SK-N-SH (cell line): ENCODE measurements at regions not wholly inside any gene's neighbourhood (a gene's known extent, or its start where the extent isn't known, plus 50 kb on each side); places are given as distances from the start of the nearest gene placed in this dataset.

Source experiments
- CTCF ChIA-PET: fragments of 300-600, 350-600 bp; formaldehyde crosslinking; extraction: SDS; loops from one replicate; lab custom pipeline; 2021; lab: Yijun Ruan, JAX
- POLR2A ChIA-PET: fragments of 350-600 bp; sonication (Branson Sonifier 250); formaldehyde crosslinking; extraction: SDS; loops from one replicate; lab custom pipeline; 2020; ENCODE audit warnings: antibody characterized with exemption, inconsistent platforms; lab: Yijun Ruan, JAX
- DNase-seq: peaks from one replicate; pipeline ENCODE4 v3.0.0; 2012
- H2AFZ ChIP-seq: fragments of 200-600 bp; sonication (generic); 2 replicates; pipeline ENCODE4 v1.8.1; 2016; ENCODE audit warnings: antibody characterized with exemption, mild to moderate bottlenecking, low read depth
- H3F3A ChIP-seq: fragments of 200-600 bp; sonication (generic); replicated peaks from 2 replicates; pipeline ENCODE3; 2016; ENCODE audit warnings: antibody characterized with exemption, mild to moderate bottlenecking; ENCODE audit not compliant: insufficient read depth
- H3K27ac ChIP-seq, 2 experiments: fragments of 200-500 bp in 1 of 2; fragments of 200-600 bp in 1 of 2; sonication (Bioruptor generic) in 1 of 2; sonication (generic), shearing (Covaris generic) in 1 of 2; 2 replicates each; pipeline versions ENCODE4 v1.5.1 to v1.6.1; 2014 to 2016; ENCODE audit warnings: low read depth in 2 of 2, inconsistent platforms in 1 of 2, low read length in 1 of 2, mild to moderate bottlenecking in 1 of 2, mixed read lengths in 1 of 2
- H3K27me3 ChIP-seq: fragments of 200-600 bp; sonication (generic), shearing (Covaris generic); 2 replicates; pipeline ENCODE4 v1.6.1; 2016; ENCODE audit warnings: mixed run types; ENCODE audit not compliant: insufficient read depth
- H3K36me3 ChIP-seq, 2 experiments: fragments of 200-500 bp in 1 of 2; fragments of 200-600 bp in 1 of 2; sonication (Bioruptor generic) in 1 of 2; sonication (generic) in 1 of 2; replicated peaks in 1 of 2; 2 replicates each; pipeline versions ENCODE3 to v1.5.1; 2014 to 2016; ENCODE audit warnings: low read length in 1 of 2, mild to moderate bottlenecking in 1 of 2; ENCODE audit not compliant: insufficient read depth in 2 of 2, control insufficient read depth in 1 of 2
- H3K4me1 ChIP-seq, 2 experiments: fragments of 200-500 bp in 1 of 2; fragments of 200-600 bp in 1 of 2; sonication (Bioruptor generic) in 1 of 2; sonication (generic), shearing (Covaris generic) in 1 of 2; 2 replicates each; pipeline versions ENCODE4 v1.5.1 to v1.6.1; 2014 to 2016; ENCODE audit warnings: low read depth in 1 of 2, low read length in 1 of 2, mixed run types in 1 of 2; ENCODE audit not compliant: insufficient read depth in 2 of 2, control insufficient read depth in 1 of 2
- H3K4me2 ChIP-seq: fragments of 200-600 bp; sonication (generic), shearing (Covaris generic); 2 replicates; pipeline ENCODE4 v1.6.1; 2017; ENCODE audit warnings: mixed run types
- H3K4me3 ChIP-seq, 2 experiments: fragments of 200-500 bp in 1 of 2; fragments of 200-600 bp in 1 of 2; sonication (Bioruptor generic) in 1 of 2; sonication (generic), shearing (Covaris generic) in 1 of 2; 2 replicates each; pipeline versions ENCODE4 v1.5.1 to v1.8.1; 2014 to 2016; ENCODE audit warnings: low read depth in 2 of 2, inconsistent platforms in 1 of 2, low read length in 1 of 2, mild to moderate bottlenecking in 1 of 2, mixed read lengths in 1 of 2, moderate library complexity in 1 of 2
- H3K79me2 ChIP-seq: fragments of 200-600 bp; sonication (generic); 2 replicates; pipeline ENCODE4 v1.8.1; 2017; ENCODE audit warnings: mild to moderate bottlenecking; ENCODE audit not compliant: insufficient read depth
- H3K9ac ChIP-seq: fragments of 200-600 bp; sonication (generic); 2 replicates; pipeline ENCODE4 v1.6.1; 2017; ENCODE audit warnings: mixed run types
- H3K9me2 ChIP-seq: fragments of 200-600 bp; sonication (generic); 2 replicates; pipeline ENCODE4 v1.6.1; 2017; ENCODE audit warnings: mixed run types
- H3K9me3 ChIP-seq: fragments of 200-600 bp; sonication (generic); 2 replicates; pipeline ENCODE4 v1.6.1; 2017; ENCODE audit warnings: mixed run types, mild to moderate bottlenecking, moderate library complexity
- H4K20me1 ChIP-seq: fragments of 200-600 bp; sonication (generic); 2 replicates; pipeline ENCODE4 v1.6.1; 2017; ENCODE audit warnings: mild to moderate bottlenecking, mixed run types; ENCODE audit not compliant: insufficient read depth
- ELF1 ChIP-seq: IDR thresholded peaks from 2 replicates; pipeline ENCODE4 v1.4.0; 2012
- GABPA ChIP-seq: IDR thresholded peaks from 2 replicates; pipeline ENCODE4 v1.4.0; 2012; ENCODE audit warnings: low read depth, mild to moderate bottlenecking
- MAX ChIP-seq: IDR thresholded peaks from 2 replicates; pipeline ENCODE4 v1.4.0; 2012; ENCODE audit warnings: low read depth
- MXI1 ChIP-seq: IDR thresholded peaks from 2 replicates; pipeline ENCODE4 v1.6.1; 2012; ENCODE audit warnings: mild to moderate bottlenecking, low read depth, low read length, improper control_type of control experiment
- NFIC ChIP-seq: IDR thresholded peaks from 2 replicates; pipeline ENCODE4 v1.4.0; 2012; ENCODE audit warnings: borderline replicate concordance
- POLR2AphosphoS5 ChIP-seq: IDR thresholded peaks from 2 replicates; pipeline ENCODE4 v1.6.1; 2012; ENCODE audit warnings: low read depth, low read length
- RCOR1 ChIP-seq: fragments of 150-350 bp; IDR thresholded peaks from 2 replicates; pipeline ENCODE4 v1.6.1; 2017; ENCODE audit warnings: antibody characterized with exemption, low read length
- SIN3A ChIP-seq: IDR thresholded peaks from 2 replicates; pipeline ENCODE4 v1.6.1; 2012; ENCODE audit warnings: low read depth, mild to moderate bottlenecking, low read length, moderate library complexity, borderline replicate concordance
- TAF1 ChIP-seq: IDR thresholded peaks from 2 replicates; pipeline ENCODE4 v1.6.1; 2012; ENCODE audit warnings: low read depth, mild to moderate bottlenecking, low read length, moderate library complexity, borderline replicate concordance
- TCF12 ChIP-seq: IDR thresholded peaks from 2 replicates; pipeline ENCODE4 v1.4.0; 2012
- WGBS: methylation state at CpG from one replicate; pipeline ENCODE4 v1.1.6; 2017; ENCODE audit warnings: low lambda C conversion rate; 5-methylcytosine and 5-hydroxymethylcytosine counted together
- TF ChIP-seq, protein P1 (sequence below): IDR thresholded peaks from 2 replicates; pipeline ENCODE4; 2012
- TF ChIP-seq, protein P2 (sequence below): IDR thresholded peaks from 2 replicates; pipeline ENCODE4 v1.4.0; 2012; ENCODE audit warnings: low read depth, borderline replicate concordance

- Histone ChIP-seq H3K9ac (no peak overlapping the region), H3K4me3 (no peak overlapping the region), H3K79me2 (no peaks in the 10 kb centered on the region), H3K27ac (no peak overlapping the region), H3K4me1 (no peaks in the 10 kb centered on the region), H3K9me2 (no peaks in the 10 kb centered on the region), H3K9me3 (no peaks in the 10 kb centered on the region), H2AFZ (no peak overlapping the region), H3K4me2 (no peak overlapping the region), H3F3A (no peaks in the 10 kb centered on the region), H3K36me3 (no peaks in the 10 kb centered on the region), H4K20me1 (no peaks in the 10 kb centered on the region), H3K27me3 (no peaks in the 10 kb centered on the region)
- TF ChIP-seq POLR2AphosphoS5 (no peak), ELF1 (no peak), TAF1 (no peak), RCOR1 (no peak), MAX (no peak)
- CTCF ChIA-PET, result interaction anchor here (2.0 kb wide), 1 partner anchor 488 kb away, joined by 10 read pairs; no protein-coding TSS in a partner anchor
- no peak for DNase-seq
- POLR2A ChIA-PET, result no interaction called here
Observed at GRCh38 chr20:48132834-48133233, 347.6 kb upstream of the SULF2 start.

- no peak overlapping the region for H3K4me2 ChIP-seq
- H3K9ac ChIP-seq, result no peak overlapping the region
- DNase-seq, result no peak
- POLR2A ChIA-PET, result no interaction called here
- no peaks in the 10 kb centered on the region for H3K4me1 ChIP-seq
- H3F3A ChIP-seq, result no peaks in the 10 kb centered on the region
- no peak overlapping the region for H3K27ac ChIP-seq
- CTCF ChIA-PET, result interaction anchor here (1.1 to 2.0 kb wide), 2 partner anchors 50 to 489 kb away, joined by 3 to 10 read pairs; no protein-coding TSS in a partner anchor
- no peak overlapping the region for H3K4me3 ChIP-seq
- H2AFZ ChIP-seq, result no peak overlapping the region
- no peaks in the 10 kb centered on the region for H4K20me1 ChIP-seq
- H3K36me3 ChIP-seq, result no peaks in the 10 kb centered on the region
- TF ChIP-seq SIN3A (no peak), GABPA (no peak), MXI1 (no peak), TCF12 (peak; percentile 42; the same call in 1 of the 2 replicates), NFIC (0 out of 2 replicates have a peak, but pooled peaks have one; percentile 5), POLR2AphosphoS5 (no peak)
- TF ChIP-seq, protein P1, sequence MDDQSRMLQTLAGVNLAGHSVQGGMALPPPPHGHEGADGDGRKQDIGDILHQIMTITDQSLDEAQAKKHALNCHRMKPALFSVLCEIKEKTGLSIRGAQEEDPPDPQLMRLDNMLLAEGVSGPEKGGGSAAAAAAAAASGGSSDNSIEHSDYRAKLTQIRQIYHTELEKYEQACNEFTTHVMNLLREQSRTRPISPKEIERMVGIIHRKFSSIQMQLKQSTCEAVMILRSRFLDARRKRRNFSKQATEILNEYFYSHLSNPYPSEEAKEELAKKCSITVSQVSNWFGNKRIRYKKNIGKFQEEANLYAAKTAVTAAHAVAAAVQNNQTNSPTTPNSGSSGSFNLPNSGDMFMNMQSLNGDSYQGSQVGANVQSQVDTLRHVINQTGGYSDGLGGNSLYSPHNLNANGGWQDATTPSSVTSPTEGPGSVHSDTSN, result peak; percentile 38
- TF ChIP-seq, protein P2, sequence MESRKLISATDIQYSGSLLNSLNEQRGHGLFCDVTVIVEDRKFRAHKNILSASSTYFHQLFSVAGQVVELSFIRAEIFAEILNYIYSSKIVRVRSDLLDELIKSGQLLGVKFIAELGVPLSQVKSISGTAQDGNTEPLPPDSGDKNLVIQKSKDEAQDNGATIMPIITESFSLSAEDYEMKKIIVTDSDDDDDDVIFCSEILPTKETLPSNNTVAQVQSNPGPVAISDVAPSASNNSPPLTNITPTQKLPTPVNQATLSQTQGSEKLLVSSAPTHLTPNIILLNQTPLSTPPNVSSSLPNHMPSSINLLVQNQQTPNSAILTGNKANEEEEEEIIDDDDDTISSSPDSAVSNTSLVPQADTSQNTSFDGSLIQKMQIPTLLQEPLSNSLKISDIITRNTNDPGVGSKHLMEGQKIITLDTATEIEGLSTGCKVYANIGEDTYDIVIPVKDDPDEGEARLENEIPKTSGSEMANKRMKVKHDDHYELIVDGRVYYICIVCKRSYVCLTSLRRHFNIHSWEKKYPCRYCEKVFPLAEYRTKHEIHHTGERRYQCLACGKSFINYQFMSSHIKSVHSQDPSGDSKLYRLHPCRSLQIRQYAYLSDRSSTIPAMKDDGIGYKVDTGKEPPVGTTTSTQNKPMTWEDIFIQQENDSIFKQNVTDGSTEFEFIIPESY, result no peak
- 27% methylated on average over 3 of the region's 3 CpGs for WGBS
- H3K9me2 ChIP-seq, result no peaks in the 10 kb centered on the region
- H3K79me2 ChIP-seq, result no peaks in the 10 kb centered on the region
- H3K9me3 ChIP-seq, result no peaks in the 10 kb centered on the region
- H3K27me3 ChIP-seq, result no peaks in the 10 kb centered on the region
Observed at GRCh38 chr20:48131581-48131980, 346.3 kb upstream of the SULF2 start.
